HEK293 (cell line): ENCODE measurements at regions not wholly inside any gene's neighbourhood (a gene's known extent, or its start where the extent isn't known, plus 50 kb on each side); places are given as distances from the start of the nearest gene placed in this dataset.

ENCODE experiments used
- CTCF ChIA-PET: fragments of 350-600 bp; formaldehyde crosslinking; extraction: SDS; loops from one replicate; lab custom pipeline; 2021; ENCODE audit warnings: antibody characterized with exemption; lab: Yijun Ruan, JAX
- POLR2A ChIA-PET: fragments of 300-600 bp; formaldehyde crosslinking; extraction: SDS; loops from one replicate; lab custom pipeline; 2020; ENCODE audit warnings: antibody characterized with exemption, inconsistent platforms; lab: Yijun Ruan, JAX
- H3K27ac ChIP-seq: fragments of 200-500 bp; sonication (Bioruptor generic); 2 replicates; pipeline ENCODE4 v1.5.1; 2014; ENCODE audit warnings: low read depth, low read length, control low read depth, inconsistent platforms; ENCODE audit errors: extremely low read depth
- H3K36me3 ChIP-seq, 2 experiments: fragments of 200-500 bp in 1 of 2; sonication (Bioruptor generic) in 1 of 2; 1 replicate in 1 of 2; 2 replicates in 1 of 2; pipeline ENCODE4 v1.5.1; 2014 to 2017; ENCODE audit warnings: inconsistent platforms in 2 of 2, low read length in 2 of 2; ENCODE audit not compliant: control insufficient read depth in 2 of 2, insufficient read depth in 1 of 2
- H3K4me1 ChIP-seq: fragments of 200-500 bp; sonication (Bioruptor generic); 2 replicates; pipeline ENCODE4 v1.5.1; 2014; ENCODE audit warnings: mild to moderate bottlenecking, low read length, inconsistent platforms; ENCODE audit not compliant: control insufficient read depth, insufficient read depth
- H3K4me3 ChIP-seq: 2 replicates; pipeline ENCODE4 v1.5.1; 2011; ENCODE audit warnings: low read depth, mild to moderate bottlenecking, control low read depth, low read length, moderate library complexity
- H3K9me3 ChIP-seq: fragments of 200-500 bp; sonication (Bioruptor generic); 2 replicates; pipeline ENCODE4 v1.5.1; 2014; ENCODE audit warnings: low read depth, low read length, inconsistent platforms; ENCODE audit not compliant: control insufficient read depth, insufficient read depth
- ATF2 ChIP-seq: fragments of 450-650 bp; formaldehyde crosslinking; IDR thresholded peaks from 2 replicates; pipeline ENCODE4 v1.5.1; 2016; ENCODE audit warnings: missing biosample characterization, missing genetic modification characterization, low read depth
- PRDM10 ChIP-seq: fragments of 450-650 bp; formaldehyde crosslinking; IDR thresholded peaks from 2 replicates; pipeline ENCODE4 v1.5.1; 2016; ENCODE audit warnings: missing biosample characterization, missing genetic modification characterization
- SP2 ChIP-seq: fragments of 450-650 bp; formaldehyde crosslinking; IDR thresholded peaks from 2 replicates; pipeline ENCODE4 v1.5.1; 2016; ENCODE audit warnings: missing biosample characterization, missing genetic modification characterization
- ZBTB49 ChIP-seq: fragments of 450-650 bp; formaldehyde crosslinking; IDR thresholded peaks from 2 replicates; pipeline ENCODE4 v1.5.1; 2016; ENCODE audit warnings: missing biosample characterization, missing genetic modification characterization, low read depth
- ZBTB7A ChIP-seq: fragments of 450-650 bp; formaldehyde crosslinking; IDR thresholded peaks from 2 replicates; pipeline ENCODE4 v1.5.1; 2016; ENCODE audit warnings: low read depth, missing biosample characterization, missing genetic modification characterization
- ZNF112 ChIP-seq: fragments of 450-650 bp; formaldehyde crosslinking; IDR thresholded peaks from 2 replicates; pipeline ENCODE4 v1.5.0; 2017; ENCODE audit warnings: missing biosample characterization, missing genetic modification characterization
- ZNF121 ChIP-seq: fragments of 450-650 bp; formaldehyde crosslinking; IDR thresholded peaks from 2 replicates; pipeline ENCODE4 v1.5.1; 2016; ENCODE audit warnings: missing biosample characterization, missing genetic modification characterization
- ZNF184 ChIP-seq: fragments of 450-650 bp; IDR thresholded peaks from 2 replicates; pipeline ENCODE4 v1.5.1; 2018; ENCODE audit warnings: missing biosample characterization, mild to moderate bottlenecking, missing genetic modification characterization
- ZNF404 ChIP-seq: fragments of 450-650 bp; formaldehyde crosslinking; IDR thresholded peaks from 2 replicates; pipeline ENCODE4 v1.5.1; 2017; ENCODE audit warnings: missing biosample characterization, missing genetic modification characterization
- ZNF558 ChIP-seq: fragments of 450-650 bp; formaldehyde crosslinking; IDR thresholded peaks from 2 replicates; pipeline ENCODE4 v1.5.1; 2016; ENCODE audit warnings: missing biosample characterization, missing genetic modification characterization
- ZNF621 ChIP-seq: fragments of 450-650 bp; formaldehyde crosslinking; IDR thresholded peaks from 2 replicates; pipeline ENCODE4 v1.5.1; 2017; ENCODE audit warnings: missing biosample characterization, missing genetic modification characterization
- ZNF776 ChIP-seq: fragments of 450-650 bp; formaldehyde crosslinking; IDR thresholded peaks from 2 replicates; pipeline ENCODE4 v1.5.0; 2017; ENCODE audit warnings: missing biosample characterization, missing genetic modification characterization, borderline replicate concordance
- ZNF791 ChIP-seq: fragments of 450-650 bp; formaldehyde crosslinking; IDR thresholded peaks from 2 replicates; pipeline ENCODE4 v1.5.1; 2016; ENCODE audit warnings: missing biosample characterization, missing genetic modification characterization
- TF ChIP-seq, protein P1 (sequence below): fragments of 450-650 bp; formaldehyde crosslinking; IDR thresholded peaks from 2 replicates; pipeline ENCODE4 v1.5.1; 2016; ENCODE audit warnings: missing biosample characterization, missing genetic modification characterization
- TF ChIP-seq, protein P2 (sequence below): fragments of 450-650 bp; formaldehyde crosslinking; IDR thresholded peaks from 2 replicates; pipeline ENCODE4 v1.5.1; 2016; ENCODE audit warnings: missing biosample characterization, missing genetic modification characterization
- TF ChIP-seq, protein P3 (sequence below): fragments of 450-650 bp; formaldehyde crosslinking; IDR thresholded peaks from 2 replicates; pipeline ENCODE4 v1.5.1; 2016; ENCODE audit warnings: missing biosample characterization, missing genetic modification characterization

DNA sequence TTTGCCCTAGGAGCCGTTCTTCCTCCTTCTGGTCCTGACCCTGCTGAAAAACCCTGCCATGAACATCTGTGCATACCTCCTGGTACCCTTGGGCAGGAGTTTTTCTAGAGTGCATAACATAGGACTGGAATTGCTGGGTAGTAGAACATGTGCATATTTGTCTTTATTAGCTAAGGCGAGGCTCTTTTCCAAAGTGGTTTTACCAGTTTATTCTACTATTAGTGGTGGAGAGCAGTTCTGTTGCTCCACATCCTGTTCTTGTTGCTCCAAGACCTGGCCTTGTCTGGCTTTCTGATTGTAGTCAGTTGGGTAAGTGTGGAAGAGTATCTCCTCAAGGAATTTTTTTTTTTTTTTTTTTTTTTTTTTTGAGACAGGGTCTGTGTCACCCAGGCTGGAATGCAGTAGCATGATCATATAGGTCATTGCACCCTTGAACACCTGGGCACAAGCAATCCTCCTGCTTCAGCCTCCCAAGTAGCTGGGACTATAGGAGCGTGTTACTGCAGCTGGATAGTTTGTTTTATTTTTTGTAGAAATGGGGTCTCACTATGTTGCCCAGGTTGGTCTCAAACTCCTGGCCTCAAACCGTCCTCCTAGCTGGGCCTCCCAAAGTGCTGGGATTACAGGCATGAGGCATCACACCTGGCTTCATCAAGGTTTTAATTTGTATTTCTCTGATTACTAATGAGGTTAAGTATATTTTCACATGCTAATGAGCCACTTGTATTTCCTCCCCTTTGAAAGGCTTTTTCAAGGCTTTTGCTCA, 85.2 kb downstream of the SPRY4 start (continued):
- no peak for TF ChIP-seq PRDM10

GRCh38 chr5:142237707-142238106, 87.1 kb downstream of the SPRY4 start:
- TF ChIP-seq ZBTB7A (tag by site-specific recombination) (no peak), ZNF112 (no peak), ZNF121 (tag by site-specific recombination) (no peak), ZNF776 (tag by site-specific recombination) (no peak), ZNF621 (tag by site-specific recombination) (no peak), ZNF184 (tag by site-specific recombination) (no peak), ZBTB49 (tag by site-specific recombination) (no peak), SP2 (tag by site-specific recombination) (no peak), ZNF791 (no peak), ATF2 (tag by site-specific recombination) (no peak), ZNF404 (no peak), ZNF558 (no peak)
- TF ChIP-seq, protein P1, sequence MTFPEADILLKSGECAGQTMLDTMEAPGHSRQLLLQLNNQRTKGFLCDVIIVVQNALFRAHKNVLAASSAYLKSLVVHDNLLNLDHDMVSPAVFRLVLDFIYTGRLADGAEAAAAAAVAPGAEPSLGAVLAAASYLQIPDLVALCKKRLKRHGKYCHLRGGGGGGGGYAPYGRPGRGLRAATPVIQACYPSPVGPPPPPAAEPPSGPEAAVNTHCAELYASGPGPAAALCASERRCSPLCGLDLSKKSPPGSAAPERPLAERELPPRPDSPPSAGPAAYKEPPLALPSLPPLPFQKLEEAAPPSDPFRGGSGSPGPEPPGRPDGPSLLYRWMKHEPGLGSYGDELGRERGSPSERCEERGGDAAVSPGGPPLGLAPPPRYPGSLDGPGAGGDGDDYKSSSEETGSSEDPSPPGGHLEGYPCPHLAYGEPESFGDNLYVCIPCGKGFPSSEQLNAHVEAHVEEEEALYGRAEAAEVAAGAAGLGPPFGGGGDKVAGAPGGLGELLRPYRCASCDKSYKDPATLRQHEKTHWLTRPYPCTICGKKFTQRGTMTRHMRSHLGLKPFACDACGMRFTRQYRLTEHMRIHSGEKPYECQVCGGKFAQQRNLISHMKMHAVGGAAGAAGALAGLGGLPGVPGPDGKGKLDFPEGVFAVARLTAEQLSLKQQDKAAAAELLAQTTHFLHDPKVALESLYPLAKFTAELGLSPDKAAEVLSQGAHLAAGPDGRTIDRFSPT (tag by site-specific recombination) = no peak
- TF ChIP-seq, protein P2, sequence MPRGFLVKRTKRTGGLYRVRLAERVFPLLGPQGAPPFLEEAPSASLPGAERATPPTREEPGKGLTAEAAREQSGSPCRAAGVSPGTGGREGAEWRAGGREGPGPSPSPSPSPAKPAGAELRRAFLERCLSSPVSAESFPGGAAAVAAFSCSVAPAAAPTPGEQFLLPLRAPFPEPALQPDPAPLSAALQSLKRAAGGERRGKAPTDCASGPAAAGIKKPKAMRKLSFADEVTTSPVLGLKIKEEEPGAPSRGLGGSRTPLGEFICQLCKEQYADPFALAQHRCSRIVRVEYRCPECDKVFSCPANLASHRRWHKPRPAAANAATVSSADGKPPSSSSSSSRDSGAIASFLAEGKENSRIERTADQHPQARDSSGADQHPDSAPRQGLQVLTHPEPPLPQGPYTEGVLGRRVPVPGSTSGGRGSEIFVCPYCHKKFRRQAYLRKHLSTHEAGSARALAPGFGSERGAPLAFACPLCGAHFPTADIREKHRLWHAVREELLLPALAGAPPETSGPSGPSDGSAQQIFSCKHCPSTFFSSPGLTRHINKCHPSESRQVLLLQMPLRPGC = no peak
- TF ChIP-seq, protein P3, sequence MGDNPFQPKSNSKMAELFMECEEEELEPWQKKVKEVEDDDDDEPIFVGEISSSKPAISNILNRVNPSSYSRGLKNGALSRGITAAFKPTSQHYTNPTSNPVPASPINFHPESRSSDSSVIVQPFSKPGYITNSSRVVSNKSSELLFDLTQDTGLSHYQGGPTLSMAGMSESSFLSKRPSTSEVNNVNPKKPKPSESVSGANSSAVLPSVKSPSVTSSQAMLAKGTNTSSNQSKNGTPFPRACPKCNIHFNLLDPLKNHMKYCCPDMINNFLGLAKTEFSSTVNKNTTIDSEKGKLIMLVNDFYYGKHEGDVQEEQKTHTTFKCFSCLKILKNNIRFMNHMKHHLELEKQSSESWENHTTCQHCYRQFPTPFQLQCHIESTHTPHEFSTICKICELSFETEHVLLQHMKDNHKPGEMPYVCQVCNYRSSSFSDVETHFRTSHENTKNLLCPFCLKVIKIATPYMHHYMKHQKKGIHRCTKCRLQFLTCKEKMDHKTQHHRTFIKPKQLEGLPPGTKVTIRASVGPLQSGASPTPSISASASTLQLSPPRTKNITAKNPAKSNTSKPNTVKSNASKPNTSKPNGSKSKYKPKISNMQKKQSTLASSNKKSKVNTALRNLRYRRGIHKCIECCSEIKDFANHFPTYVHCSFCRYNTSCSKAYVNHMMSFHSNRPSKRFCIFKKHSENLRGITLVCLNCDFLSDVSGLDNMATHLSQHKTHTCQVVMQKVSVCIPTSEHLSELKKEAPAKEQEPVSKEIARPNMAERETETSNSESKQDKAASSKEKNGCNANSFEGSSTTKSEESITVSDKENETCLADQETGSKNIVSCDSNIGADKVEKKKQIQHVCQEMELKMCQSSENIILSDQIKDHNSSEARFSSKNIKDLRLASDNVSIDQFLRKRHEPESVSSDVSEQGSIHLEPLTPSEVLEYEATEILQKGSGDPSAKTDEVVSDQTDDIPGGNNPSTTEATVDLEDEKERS (tag by site-specific recombination) = no peak
- TF ChIP-seq, all 188 proteins: peak for 0
- Histone ChIP-seq H3K9me3 (no peaks in the 10 kb centered on the region), H3K27ac (no peak overlapping the region), H3K36me3 (no peaks in the 10 kb centered on the region), H3K4me3 (no peak overlapping the region), H3K4me1 (no peaks in the 10 kb centered on the region)
- CTCF ChIA-PET = no interaction called here
- POLR2A ChIA-PET = no interaction called here
